ENCODE measurements at regions not wholly inside any gene's neighbourhood (a gene's known extent, or its start where the extent isn't known, plus 50 kb on each side); places are given as distances from the start of the nearest gene placed in this dataset.
A peak's percentile ranks its signal among the peaks of the same experiment; 100 is the strongest.
"Not testable (repeated sequence)": the region's sequence is repeated elsewhere in the genome, so short reads cannot be mapped to it uniquely, and the experiment has no call there.

GRCh38 chr5:91532779-91533178, 149.7 kb upstream of the ARRDC3 start:
- DNase-seq: no peak

- DNase-seq: no peak
Observed at GRCh38 chr5:91532281-91532680, 149.2 kb upstream of the ARRDC3 start.

GRCh38 chr5:91528831-91529230, 145.7 kb upstream of the ARRDC3 start:
- DNase-seq: no peak

- DNase-seq: no peak
Observed at GRCh38 chr5:91521785-91522184, 138.7 kb upstream of the ARRDC3 start.

- no peak for DNase-seq
Observed at GRCh38 chr5:91521334-91521733, 138.2 kb upstream of the ARRDC3 start.

GRCh38 chr5:91514400-91514799, 131.3 kb upstream of the ARRDC3 start:
- DNase-seq: no peak

- DNase-seq: no peak
Observed at GRCh38 chr5:91503321-91503720, 120.2 kb upstream of the ARRDC3 start.

GRCh38 chr5:91500758-91501157, 117.6 kb upstream of the ARRDC3 start:
- DNase-seq: no peak

GRCh38 chr5:91499943-91500531, 116.9 kb upstream of the ARRDC3 start:
- DNase-seq: peak; percentile 66

GRCh38 chr5:91495699-91496098, 112.6 kb upstream of the ARRDC3 start:
- DNase-seq: no peak

GRCh38 chr5:91494447-91494996, 111.4 kb upstream of the ARRDC3 start:
- DNase-seq: no peak

GRCh38 chr5:91493086-91493485, 110.0 kb upstream of the ARRDC3 start:
- no peak for DNase-seq

- DNase-seq: no peak
Observed at GRCh38 chr5:91491229-91491628, 108.1 kb upstream of the ARRDC3 start.

- DNase-seq: no peak
Observed at GRCh38 chr5:91490316-91490715, 107.2 kb upstream of the ARRDC3 start.

GRCh38 chr5:91487420-91487819, 104.3 kb upstream of the ARRDC3 start:
- DNase-seq: no peak

- peak; percentile 47 for DNase-seq
Observed at GRCh38 chr5:91486638-91487037, 103.5 kb upstream of the ARRDC3 start.

- peak; percentile 58 for DNase-seq
Observed at GRCh38 chr5:91484662-91485061, 101.5 kb upstream of the ARRDC3 start.

- DNase-seq: not testable (repeated sequence)
Observed at GRCh38 chr5:91479376-91479775, 96.3 kb upstream of the ARRDC3 start.

GRCh38 chr5:91478096-91478495, 95.0 kb upstream of the ARRDC3 start:
- no peak for DNase-seq

GRCh38 chr5:91477408-91477807, 94.3 kb upstream of the ARRDC3 start:
- DNase-seq: no peak

- no peak for DNase-seq
Observed at GRCh38 chr5:91474201-91474600, 91.1 kb upstream of the ARRDC3 start.

- no peak for DNase-seq
Observed at GRCh38 chr5:91472631-91473030, 89.5 kb upstream of the ARRDC3 start.

GRCh38 chr5:91469517-91470165, 86.5 kb upstream of the ARRDC3 start:
- DNase-seq: no peak

- no peak for DNase-seq
Observed at GRCh38 chr5:91468651-91469422, 85.7 kb upstream of the ARRDC3 start.

Measured in fibroblast of skin of scalp (primary cell).